GM18951 (cell line): ENCODE measurements at regions not wholly inside any gene's neighbourhood (a gene's known extent, or its start where the extent isn't known, plus 50 kb on each side); places are given as distances from the start of the nearest gene placed in this dataset.

Experiments used
- POLR2A ChIP-seq: IDR thresholded peaks from 4 replicates; pipeline ENCODE4 v1.6.1; 2011; ENCODE audit warnings: mild to moderate bottlenecking; ENCODE audit not compliant: insufficient read length, insufficient read depth; ENCODE audit errors: extremely low read depth
- in situ Hi-C: fragments of 300-500 bp; cut with MboI; formaldehyde crosslinking; loops from one replicate; pipeline ENCODE4 v1.12.0; 2022; ENCODE audit warnings: low sequenced_read_pairs, mixed read lengths, inconsistent platforms; ENCODE audit not compliant: unreplicated experiment

- in situ Hi-C loops, result no loop called here
- TF ChIP-seq POLR2A, result no peak
Observed at GRCh38 chr18:2274613-2275012, 296.7 kb downstream of the METTL4 start.

- TF ChIP-seq POLR2A, result no peak
- in situ Hi-C loops, result no loop called here
Observed at GRCh38 chr18:2281086-2281485, 290.2 kb downstream of the METTL4 start.

GRCh38 chr18:2281523-2282199 lies 289.6 kb downstream of the METTL4 start:
- in situ Hi-C loops, result no loop called here
- TF ChIP-seq POLR2A, result no peak

- in situ Hi-C loops, result no loop called here
- no peak for TF ChIP-seq POLR2A
Observed at GRCh38 chr18:2293109-2293839, 278.0 kb downstream of the METTL4 start.

- no peak for TF ChIP-seq POLR2A
Observed at GRCh38 chr18:2301316-2301715, 270.0 kb downstream of the METTL4 start.

GRCh38 chr18:2302012-2302411 lies 269.3 kb downstream of the METTL4 start:
- no peak for TF ChIP-seq POLR2A
- in situ Hi-C loops, result no loop called here

More at GRCh38 chr18:2301316-2301715, 270.0 kb downstream of the METTL4 start:
- in situ Hi-C loops, result no loop called here

GRCh38 chr18:2302628-2303516 lies 268.4 kb downstream of the METTL4 start:
- no peak for TF ChIP-seq POLR2A
- in situ Hi-C loops, result no loop called here

- no peak for TF ChIP-seq POLR2A
- in situ Hi-C loops, result no loop called here
Observed at GRCh38 chr18:2303517-2304238, 267.6 kb downstream of the METTL4 start.

GRCh38 chr18:2304378-2305175 lies 266.7 kb downstream of the METTL4 start:
- in situ Hi-C loops, result no loop called here
- no peak for TF ChIP-seq POLR2A

- in situ Hi-C loops, result no loop called here
- no peak for TF ChIP-seq POLR2A
Observed at GRCh38 chr18:2306606-2307005, 264.7 kb downstream of the METTL4 start.

- TF ChIP-seq POLR2A, result no peak
Observed at GRCh38 chr18:2310886-2311285, 260.4 kb downstream of the METTL4 start.

GRCh38 chr18:2312440-2312839 lies 258.9 kb downstream of the METTL4 start:
- no peak for TF ChIP-seq POLR2A
- in situ Hi-C loops, result no loop called here

More at GRCh38 chr18:2310886-2311285, 260.4 kb downstream of the METTL4 start:
- in situ Hi-C loops, result no loop called here
